ENCODE measurements at regions not wholly inside any gene's neighbourhood (a gene's known extent, or its start where the extent isn't known, plus 50 kb on each side); places are given as distances from the start of the nearest gene placed in this dataset.

- Histone ChIP-seq H3K36me3 (ENCODE audit: insufficient read depth, low read length) (no peaks in the 10 kb centered on the region), H3K9ac (ENCODE audit: low read length) (no peak overlapping the region), H3F3A (ENCODE audit: insufficient read depth, low read length, poor library complexity, severe bottlenecking) (no peaks in the 10 kb centered on the region), H3K79me2 (replicated peaks; ENCODE audit: insufficient read depth, low read length) (no peaks in the 10 kb centered on the region), H3K27ac (ENCODE audit: low read length) (no peak overlapping the region), H3K4me2 (ENCODE audit: low read length) (no peak overlapping the region), H3K4me3 (ENCODE audit: low read length) (no peak overlapping the region), H4K20me1 (ENCODE audit: insufficient read depth) (no peaks in the 10 kb centered on the region), H3K9me2 (ENCODE audit: insufficient read depth, low read length) (no peaks in the 10 kb centered on the region), H2AFZ (ENCODE audit: low read depth, low read length) (no peak overlapping the region), H3K9me3 (ENCODE audit: low read length) (no peaks in the 10 kb centered on the region), H3K27me3 (ENCODE audit: insufficient read depth, low read depth, low read length) (no peaks in the 10 kb centered on the region)
- no peak for TF ChIP-seq EZH2 (IDR thresholded peaks at IDR 0.05; ENCODE audit: borderline replicate concordance, insufficient read depth, low read length, poor library complexity, severe bottlenecking)
- no peak for TF ChIP-seq TAF1 (IDR thresholded peaks at IDR 0.05; ENCODE audit: low read depth)
- TF ChIP-seq EP300 (conservative IDR thresholded peaks at IDR 0.05; ENCODE audit: poor library complexity, severe bottlenecking) = no peak
- no peak for TF ChIP-seq MXI1 (conservative IDR thresholded peaks at IDR 0.05; ENCODE audit: poor library complexity, severe bottlenecking)
- no peak for TF ChIP-seq POLR2AphosphoS5 (IDR thresholded peaks at IDR 0.05)
- TF ChIP-seq RAD21 (conservative IDR thresholded peaks at IDR 0.05) = no peak
- TF ChIP-seq SMC3 (conservative IDR thresholded peaks at IDR 0.05; ENCODE audit: poor library complexity) = no peak
- no peak for TF ChIP-seq CTCF (IDR thresholded peaks at IDR 0.05; ENCODE audit: poor library complexity, severe bottlenecking)
- TF ChIP-seq REST (IDR thresholded peaks at IDR 0.05; ENCODE audit: borderline replicate concordance) = no peak
These were observed 104.2 kb upstream of the ADRA2C start for GRCh38 chr4:3661989-3662388.

- TF ChIP-seq SMC3 (conservative IDR thresholded peaks at IDR 0.05; ENCODE audit: poor library complexity) (no peak), MXI1 (conservative IDR thresholded peaks at IDR 0.05; ENCODE audit: poor library complexity, severe bottlenecking) (no peak), POLR2AphosphoS5 (IDR thresholded peaks at IDR 0.05) (no peak), TAF1 (IDR thresholded peaks at IDR 0.05; ENCODE audit: low read depth) (no peak), RAD21 (conservative IDR thresholded peaks at IDR 0.05) (no peak), EP300 (conservative IDR thresholded peaks at IDR 0.05; ENCODE audit: poor library complexity, severe bottlenecking) (no peak), REST (IDR thresholded peaks at IDR 0.05; ENCODE audit: borderline replicate concordance) (no peak), CTCF (IDR thresholded peaks at IDR 0.05; ENCODE audit: poor library complexity, severe bottlenecking) (no peak), EZH2 (IDR thresholded peaks at IDR 0.05; ENCODE audit: borderline replicate concordance, insufficient read depth, low read length, poor library complexity, severe bottlenecking) (no peak)
- Histone ChIP-seq H3K9ac (ENCODE audit: low read length) (no peak overlapping the region), H3K79me2 (replicated peaks; ENCODE audit: insufficient read depth, low read length) (no peaks in the 10 kb centered on the region), H3K4me3 (ENCODE audit: low read length) (no peak overlapping the region), H3K9me2 (ENCODE audit: insufficient read depth, low read length) (no peaks in the 10 kb centered on the region), H4K20me1 (ENCODE audit: insufficient read depth) (no peaks in the 10 kb centered on the region), H2AFZ (ENCODE audit: low read depth, low read length) (no peak overlapping the region), H3K9me3 (ENCODE audit: low read length) (no peaks in the 10 kb centered on the region), H3F3A (ENCODE audit: insufficient read depth, low read length, poor library complexity, severe bottlenecking) (no peaks in the 10 kb centered on the region), H3K27ac (ENCODE audit: low read length) (no peak overlapping the region), H3K27me3 (ENCODE audit: insufficient read depth, low read depth, low read length) (no peaks in the 10 kb centered on the region), H3K36me3 (ENCODE audit: insufficient read depth, low read length) (no peaks in the 10 kb centered on the region), H3K4me2 (ENCODE audit: low read length) (no peak overlapping the region)
These were observed 105.2 kb upstream of the ADRA2C start for GRCh38 chr4:3660928-3661515.

All from neural cell (in vitro differentiated cells).